H1 (cell line): ENCODE measurements at regions not wholly inside any gene's neighbourhood (a gene's known extent, or its start where the extent isn't known, plus 50 kb on each side); places are given as distances from the start of the nearest gene placed in this dataset.

Source experiments
- CTCF ChIA-PET: fragments of 300-600 bp; sonication (Branson Sonifier 250); formaldehyde crosslinking; loops from one replicate; lab custom pipeline; 2021; ENCODE audit not compliant: partially characterized antibody; lab: Charles Lee
- POLR2A ChIA-PET: fragments of 300-600 bp; sonication (Branson Sonifier 250); formaldehyde crosslinking; loops from one replicate; lab custom pipeline; 2021; ENCODE audit warnings: inconsistent platforms; ENCODE audit not compliant: partially characterized antibody; lab: Charles Lee
- DNase-seq, 2 experiments: peaks; one replicate each; pipeline versions ENCODE4 v3.0.0 to v3.0.0-alpha.2; 2010 to 2022; ENCODE audit warnings: low spot score in 2 of 2, low read depth in 1 of 2, mixed read lengths in 1 of 2
- FAIRE-seq: peaks from 2 replicates; lab custom pipeline; 2011; peaks lifted over from hg19 to GRCh38; lab: Jason Lieb, UNC
- H2AFZ ChIP-seq: 2 replicates; pipeline ENCODE4 v1.8.1; 2012; ENCODE audit warnings: low read length, inconsistent platforms
- H2AK5ac ChIP-seq: 2 replicates; pipeline ENCODE4 v1.6.1; 2013; ENCODE audit warnings: low read depth, low read length
- H2BK120ac ChIP-seq: replicated peaks from 2 replicates; pipeline ENCODE3; 2013; ENCODE audit warnings: low read depth, low read length, inconsistent platforms
- H2BK12ac ChIP-seq: 2 replicates; pipeline ENCODE4 v1.6.1; 2013; ENCODE audit warnings: low read depth, low read length
- H2BK15ac ChIP-seq: 2 replicates; pipeline ENCODE4 v1.6.1; 2013; ENCODE audit warnings: low read length
- H2BK20ac ChIP-seq: 2 replicates; pipeline ENCODE4 v1.6.1; 2013; ENCODE audit warnings: low read length
- H2BK5ac ChIP-seq: 2 replicates; pipeline ENCODE4 v1.6.1; 2013; ENCODE audit warnings: low read depth, low read length
- H3K14ac ChIP-seq: 2 replicates; pipeline ENCODE4 v1.6.1; 2013; ENCODE audit warnings: inconsistent platforms; ENCODE audit not compliant: insufficient read length
- H3K18ac ChIP-seq: 2 replicates; pipeline ENCODE4 v1.6.1; 2013; ENCODE audit warnings: low read length; ENCODE audit errors: extremely low read depth
- H3K23ac ChIP-seq: 2 replicates; pipeline ENCODE4 v1.6.1; 2013; ENCODE audit warnings: inconsistent platforms; ENCODE audit not compliant: insufficient read length
- H3K23me2 ChIP-seq: 2 replicates; pipeline ENCODE4 v1.6.1; 2013; ENCODE audit warnings: low read depth, low read length
- H3K27ac ChIP-seq: 2 replicates; pipeline ENCODE4 v1.6.1; 2011; ENCODE audit warnings: low read depth, low read length, inconsistent platforms
- H3K27me3 ChIP-seq, 4 experiments: replicated peaks in 1 of 4; 1 replicate in 1 of 4; 2 replicates in 3 of 4; pipeline versions ENCODE4 v1.6.1 to v1.8.1; 2011 to 2013; ENCODE audit warnings: low read length in 3 of 4, mild to moderate bottlenecking in 3 of 4, inconsistent platforms in 2 of 4, mixed read lengths in 2 of 4, moderate library complexity in 1 of 4; ENCODE audit not compliant: control insufficient read depth in 3 of 4, insufficient read depth in 3 of 4; ENCODE audit errors: extremely low read depth in 1 of 4
- H3K36me3 ChIP-seq, 4 experiments: 2 replicates each; pipeline versions ENCODE4 v1.6.1 to v1.8.1; 2011 to 2013; ENCODE audit warnings: mild to moderate bottlenecking in 4 of 4, low read length in 3 of 4, moderate library complexity in 2 of 4, control low read depth in 1 of 4, inconsistent platforms in 1 of 4; ENCODE audit not compliant: insufficient read depth in 4 of 4, control insufficient read depth in 2 of 4
- H3K4ac ChIP-seq: replicated peaks from 2 replicates; pipeline ENCODE3; 2013; ENCODE audit warnings: low read length, low read depth, mixed read lengths, inconsistent platforms; ENCODE audit not compliant: insufficient read length
- H3K4me1 ChIP-seq, 4 experiments: replicated peaks in 1 of 4; 1 replicate in 1 of 4; 2 replicates in 3 of 4; pipeline versions ENCODE4 v1.6.1 to v1.8.1; 2011 to 2013; ENCODE audit warnings: low read length in 3 of 4, inconsistent platforms in 2 of 4, mixed read lengths in 1 of 4; ENCODE audit not compliant: insufficient read depth in 4 of 4, control insufficient read depth in 3 of 4
- H3K4me2 ChIP-seq, 2 experiments: 2 replicates each; pipeline versions ENCODE4 v1.6.1 to v1.8.1; 2011 to 2013; ENCODE audit warnings: low read depth in 2 of 2, low read length in 2 of 2, control low read depth in 1 of 2, inconsistent platforms in 1 of 2, mild to moderate bottlenecking in 1 of 2; ENCODE audit not compliant: insufficient read depth in 1 of 2
- H3K4me3 ChIP-seq, 4 experiments: fragments of 200-600, 300-600 bp in 1 of 4; sonication (generic), shearing (Covaris generic), sonication (Bioruptor Twin) in 1 of 4; 2 replicates each; pipeline versions ENCODE4 v1.5.1 to v1.8.1; 2011 to 2016; ENCODE audit warnings: low read length in 4 of 4, low read depth in 3 of 4, control low read depth in 2 of 4, inconsistent platforms in 2 of 4, mild to moderate bottlenecking in 2 of 4, mixed read lengths in 1 of 4, moderate library complexity in 1 of 4; ENCODE audit not compliant: insufficient read depth in 2 of 4; ENCODE audit errors: extremely low read depth in 1 of 4
- H3K56ac ChIP-seq: replicated peaks from 2 replicates; pipeline ENCODE3; 2013; ENCODE audit warnings: low read depth, mild to moderate bottlenecking, mixed read lengths, low read length, inconsistent platforms; ENCODE audit not compliant: insufficient read length
- H3K79me1 ChIP-seq: 2 replicates; pipeline ENCODE4 v1.6.1; 2013; ENCODE audit warnings: low read depth, low read length, control low read depth
- H3K79me2 ChIP-seq, 2 experiments: 2 replicates each; pipeline versions ENCODE4 v1.6.1 to v1.8.1; 2012 to 2013; ENCODE audit warnings: low read length in 2 of 2, mild to moderate bottlenecking in 2 of 2, inconsistent platforms in 1 of 2; ENCODE audit not compliant: insufficient read depth in 2 of 2, control insufficient read depth in 1 of 2
- H3K9ac ChIP-seq, 4 experiments: replicated peaks in 1 of 4; 1 replicate in 1 of 4; 2 replicates in 3 of 4; pipeline versions ENCODE4 v1.6.1 to v1.8.1; 2011 to 2013; ENCODE audit warnings: low read depth in 3 of 4, low read length in 3 of 4, control low read depth in 2 of 4, mild to moderate bottlenecking in 2 of 4, moderate library complexity in 2 of 4, inconsistent platforms in 1 of 4; ENCODE audit errors: extremely low read depth in 1 of 4
- H3K9me3 ChIP-seq, 2 experiments: 2 replicates each; pipeline versions ENCODE4 v1.6.1 to v1.8.1; 2012 to 2013; ENCODE audit warnings: mild to moderate bottlenecking in 2 of 2, moderate library complexity in 2 of 2, control low read depth in 1 of 2, inconsistent platforms in 1 of 2, low read depth in 1 of 2, low read length in 1 of 2, mixed read lengths in 1 of 2; ENCODE audit not compliant: insufficient read depth in 2 of 2
- H4K20me1 ChIP-seq, 2 experiments: replicated peaks in 1 of 2; 2 replicates each; pipeline versions ENCODE3 to v1.8.1; 2011 to 2013; ENCODE audit warnings: inconsistent platforms in 2 of 2, low read length in 2 of 2, mild to moderate bottlenecking in 1 of 2; ENCODE audit not compliant: insufficient read depth in 2 of 2, control insufficient read depth in 1 of 2
- H4K5ac ChIP-seq: 2 replicates; pipeline ENCODE4 v1.6.1; 2013; ENCODE audit warnings: low read length, low read depth, mixed read lengths, inconsistent platforms; ENCODE audit not compliant: insufficient read length
- H4K8ac ChIP-seq: 2 replicates; pipeline ENCODE4 v1.8.0; 2013; ENCODE audit warnings: mild to moderate bottlenecking, moderate library complexity, low read length, inconsistent platforms; ENCODE audit not compliant: insufficient read depth; ENCODE audit errors: extremely low read depth
- H4K91ac ChIP-seq: replicated peaks from 2 replicates; pipeline ENCODE3; 2013; ENCODE audit warnings: low read length, mixed read lengths, inconsistent platforms; ENCODE audit not compliant: insufficient read length
- BACH1 ChIP-seq: IDR thresholded peaks from 2 replicates; pipeline ENCODE4 v1.6.1; 2012; ENCODE audit warnings: low read length, improper control_type of control experiment
- CREB1 ChIP-seq: IDR thresholded peaks from 2 replicates; pipeline ENCODE4 v1.6.1; 2012; ENCODE audit warnings: inconsistent platforms
- EP300 ChIP-seq, 2 experiments: IDR thresholded peaks; 1 replicate in 1 of 2; 2 replicates in 1 of 2; pipeline ENCODE4 v1.6.1; 2011 to 2012; ENCODE audit warnings: low read depth in 2 of 2, low read length in 2 of 2, mild to moderate bottlenecking in 2 of 2, borderline replicate concordance in 1 of 2, inconsistent platforms in 1 of 2, moderate library complexity in 1 of 2
- JUN ChIP-seq: IDR thresholded peaks from 2 replicates; pipeline ENCODE4 v1.6.1; 2011; ENCODE audit warnings: low read depth, mild to moderate bottlenecking, improper control_type of control experiment, low read length
- JUND ChIP-seq: IDR thresholded peaks from 2 replicates; pipeline ENCODE4 v1.6.1; 2011; ENCODE audit warnings: mild to moderate bottlenecking, improper control_type of control experiment, low read length
- KDM4A ChIP-seq: IDR thresholded peaks from one replicate; pipeline ENCODE4 v1.7.1; 2012; ENCODE audit warnings: low read depth, mild to moderate bottlenecking, moderate library complexity, low read length, inconsistent platforms; ENCODE audit not compliant: severe bottlenecking
- NRF1 ChIP-seq: IDR thresholded peaks from 2 replicates; pipeline ENCODE4 v1.6.1; 2011; ENCODE audit warnings: mild to moderate bottlenecking, low read depth, low read length, improper control_type of control experiment
- POLR2AphosphoS5 ChIP-seq: IDR thresholded peaks from 2 replicates; pipeline ENCODE4 v1.6.1; 2011; ENCODE audit warnings: low read depth, low read length
- SIRT6 ChIP-seq: IDR thresholded peaks from one replicate; pipeline ENCODE4 v1.7.1; 2012; ENCODE audit warnings: low read length, inconsistent platforms
- SUZ12 ChIP-seq: fragments of 200-600 bp; sonication (generic); IDR thresholded peaks from 2 replicates; pipeline ENCODE4 v1.6.1; 2012; ENCODE audit warnings: mild to moderate bottlenecking, inconsistent platforms, low read length, moderate library complexity, mixed read lengths
- TAF1 ChIP-seq: IDR thresholded peaks from 2 replicates; pipeline ENCODE4 v1.6.1; 2011; ENCODE audit warnings: mild to moderate bottlenecking, low read depth, low read length
- YY1 ChIP-seq: IDR thresholded peaks from 2 replicates; pipeline ENCODE4 v1.6.1; 2011; ENCODE audit warnings: low read depth, mild to moderate bottlenecking, low read length
- WGBS, 2 experiments: shearing (Covaris generic) in 1 of 2; methylation state at CpG; one replicate each; pipeline versions ENCODE4 v1.1.6 to v1.1.7; 2013 to 2015; ENCODE audit warnings: low lambda C conversion rate in 2 of 2, mixed read lengths in 2 of 2, inconsistent platforms in 1 of 2, low coverage in 1 of 2, missing lambda C conversion rate in 1 of 2; ENCODE audit not compliant: insufficient replicate concordance in 2 of 2, insufficient coverage in 1 of 2, insufficient read length in 1 of 2; ENCODE audit errors: extremely low coverage in 1 of 2, missing lambda C conversion rate in 1 of 2; 5-methylcytosine and 5-hydroxymethylcytosine counted together
- TF ChIP-seq, protein P1 (sequence below), 3 experiments: IDR thresholded peaks; 1 replicate in 2 of 3; 2 replicates in 1 of 3; pipeline versions ENCODE4 v1.5.1 to v1.6.1; 2011; ENCODE audit warnings: low read length in 3 of 3, mild to moderate bottlenecking in 3 of 3, inconsistent platforms in 2 of 3, low read depth in 1 of 3, moderate library complexity in 1 of 3; ENCODE audit not compliant: insufficient read depth in 1 of 3; ENCODE audit errors: control extremely low read depth in 1 of 3

DNA sequence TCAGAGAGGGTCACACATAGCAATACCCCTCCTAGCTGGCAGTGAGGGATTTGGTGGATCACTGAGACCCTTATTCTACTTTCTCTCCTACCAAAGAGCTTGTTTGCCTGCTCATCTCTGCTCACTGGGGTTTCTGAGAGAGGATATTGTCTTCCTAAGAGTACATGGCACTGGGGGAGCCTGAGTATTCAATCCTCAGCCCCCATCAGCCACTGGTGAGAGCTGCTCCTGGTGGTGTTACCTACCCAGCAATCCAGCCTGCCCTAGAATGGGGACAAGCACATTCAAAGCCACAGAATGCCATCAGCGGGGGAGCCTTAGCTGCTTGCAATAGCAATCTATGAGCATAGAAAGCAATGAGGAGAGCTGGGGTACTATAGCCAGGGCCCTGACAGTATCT is 281.1 kb downstream of the WDR11 start:
- H2BK20ac ChIP-seq = no peak overlapping the region
- H3K4me1 ChIP-seq = no peaks in the 10 kb centered on the region
- FAIRE-seq (no peak), DNase-seq (no peak)
- no peak overlapping the region for H2BK12ac ChIP-seq
- no peak overlapping the region for H2BK120ac ChIP-seq
- POLR2A ChIA-PET = no interaction called here
- no peaks in the 10 kb centered on the region for H3K36me3 ChIP-seq
- H2AK5ac ChIP-seq = no peak overlapping the region
- no peak overlapping the region for H4K91ac ChIP-seq
- no peaks in the 10 kb centered on the region for H3K79me2 ChIP-seq
- WGBS, 2 experiments = 60% methylated on average over 1 of the region's 1 CpG; no CpG with 5 or more reads in 1 of the 2 experiments
- H4K5ac ChIP-seq = no peak overlapping the region
- H3K18ac ChIP-seq = no peak overlapping the region; the same call in 1 of the 2 replicates
- H2AFZ ChIP-seq = peak overlapping the region; percentile 53; the same call in 1 of the 2 replicates
- H3K27me3 ChIP-seq = no peaks in the 10 kb centered on the region
- H2BK5ac ChIP-seq = no peak overlapping the region
- H4K8ac ChIP-seq = no peak overlapping the region
- H3K4ac ChIP-seq = no peak overlapping the region
- H3K23ac ChIP-seq = no peak overlapping the region
- no peak overlapping the region for H3K27ac ChIP-seq
- 0 out of 2 replicates have a peak, but pooled peaks cover 2% of the 10 kb centered on the region for H3K23me2 ChIP-seq
- no peak overlapping the region for H3K9ac ChIP-seq
- no peak overlapping the region for H3K4me3 ChIP-seq
- H3K79me1 ChIP-seq = no peaks in the 10 kb centered on the region
- no peak overlapping the region for H3K4me2 ChIP-seq
- no peaks in the 10 kb centered on the region for H4K20me1 ChIP-seq
- H2BK15ac ChIP-seq = no peak overlapping the region
- CTCF ChIA-PET = interaction anchor here (1.0 kb wide), 1 partner anchor 106 kb away, joined by 3 read pairs; no protein-coding TSS in a partner anchor
- H3K14ac ChIP-seq = no peak overlapping the region
- H3K9me3 ChIP-seq = no peaks in the 10 kb centered on the region
- no peak overlapping the region for H3K56ac ChIP-seq
- no peak for TF ChIP-seq JUND
- TF ChIP-seq SIRT6 = no peak
- no peak for TF ChIP-seq YY1
- TF ChIP-seq, protein P1, sequence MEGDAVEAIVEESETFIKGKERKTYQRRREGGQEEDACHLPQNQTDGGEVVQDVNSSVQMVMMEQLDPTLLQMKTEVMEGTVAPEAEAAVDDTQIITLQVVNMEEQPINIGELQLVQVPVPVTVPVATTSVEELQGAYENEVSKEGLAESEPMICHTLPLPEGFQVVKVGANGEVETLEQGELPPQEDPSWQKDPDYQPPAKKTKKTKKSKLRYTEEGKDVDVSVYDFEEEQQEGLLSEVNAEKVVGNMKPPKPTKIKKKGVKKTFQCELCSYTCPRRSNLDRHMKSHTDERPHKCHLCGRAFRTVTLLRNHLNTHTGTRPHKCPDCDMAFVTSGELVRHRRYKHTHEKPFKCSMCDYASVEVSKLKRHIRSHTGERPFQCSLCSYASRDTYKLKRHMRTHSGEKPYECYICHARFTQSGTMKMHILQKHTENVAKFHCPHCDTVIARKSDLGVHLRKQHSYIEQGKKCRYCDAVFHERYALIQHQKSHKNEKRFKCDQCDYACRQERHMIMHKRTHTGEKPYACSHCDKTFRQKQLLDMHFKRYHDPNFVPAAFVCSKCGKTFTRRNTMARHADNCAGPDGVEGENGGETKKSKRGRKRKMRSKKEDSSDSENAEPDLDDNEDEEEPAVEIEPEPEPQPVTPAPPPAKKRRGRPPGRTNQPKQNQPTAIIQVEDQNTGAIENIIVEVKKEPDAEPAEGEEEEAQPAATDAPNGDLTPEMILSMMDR (IDR thresholded peaks at IDR 0.05; ENCODE audit: control extremely low read depth in 1 of 3, insufficient read depth in 1 of 3, low read depth in 1 of 3, low read length in 3 of 3) = no peak
- no peak for TF ChIP-seq NRF1
- TF ChIP-seq POLR2AphosphoS5 = no peak
- no peak for TF ChIP-seq SUZ12
- TF ChIP-seq CREB1 = no peak
- TF ChIP-seq TAF1 = no peak
- no peak for TF ChIP-seq EP300 (IDR thresholded peaks at IDR 0.05; ENCODE audit: borderline replicate concordance in 1 of 2, low read depth in 2 of 2, low read length in 2 of 2)
- no peak for TF ChIP-seq JUN
- no peak for TF ChIP-seq KDM4A
- no peak for TF ChIP-seq BACH1
